Ascending aorta (tissue), 2 donors: ENCODE measurements at regions not wholly inside any gene's neighbourhood (a gene's known extent, or its start where the extent isn't known, plus 50 kb on each side); places are given as distances from the start of the nearest gene placed in this dataset.
"Not testable (repeated sequence)": the region's sequence is repeated elsewhere in the genome, so short reads cannot be mapped to it uniquely, and the experiment has no call there.

Source experiments
- DNase-seq, 2 donors: peaks; one replicate each; pipeline ENCODE4 v3.0.0-alpha.2; 2019; ENCODE audit warnings: low spot score in 2 of 2
- H3K27ac ChIP-seq, 2 donors: fragments of 200-600 bp; sonication (generic); one replicate each; pipeline ENCODE4 v1.5.1; 2016 to 2017; ENCODE audit warnings: mild to moderate bottlenecking in 1 of 2
- H3K27me3 ChIP-seq: fragments of 200-600 bp; sonication (generic); one replicate; pipeline ENCODE4 v1.5.1; 2017
- H3K36me3 ChIP-seq, 2 donors: fragments of 200-600 bp; sonication (generic); one replicate each; pipeline ENCODE4 v1.5.1; 2016
- H3K4me1 ChIP-seq, 2 donors: fragments of 200-600 bp; sonication (generic); one replicate each; pipeline ENCODE4 v1.5.1; 2016 to 2017; ENCODE audit warnings: mild to moderate bottlenecking in 1 of 2
- H3K4me3 ChIP-seq, 2 donors: fragments of 200-600 bp; sonication (generic); one replicate each; pipeline ENCODE4 v1.5.1; 2016 to 2017; ENCODE audit warnings: mild to moderate bottlenecking in 1 of 2
- H3K9me3 ChIP-seq, 2 donors: fragments of 200-600 bp; sonication (generic); one replicate each; pipeline ENCODE4 v1.5.1; 2016
- CTCF ChIP-seq, 3 experiments: fragments of 200-600 bp in 2 of 3; fragments of 450-650 bp in 1 of 3; sonication (generic) in 2 of 3; IDR thresholded peaks; one replicate each; pipeline ENCODE4 v1.5.1; 2016 to 2019; ENCODE audit warnings: antibody characterized with exemption in 3 of 3, mild to moderate bottlenecking in 1 of 3, moderate library complexity in 1 of 3
- intact Hi-C: fragments of 100-400 bp; cut with DNase I; formaldehyde crosslinking; loops from one replicate; pipeline ENCODE4 v1.15.1; 2023

- DNase-seq = no peak
- H3K36me3 ChIP-seq = no peaks in the 10 kb centered on the region
- H3K4me3 ChIP-seq = no peak overlapping the region
- TF ChIP-seq CTCF (IDR thresholded peaks at IDR 0.05) = no peak
- H3K27ac ChIP-seq = no peak overlapping the region
- no peaks in the 10 kb centered on the region for H3K27me3 ChIP-seq
- no peaks in the 10 kb centered on the region for H3K9me3 ChIP-seq
- intact Hi-C loops = loop anchor here (10.0 kb wide), 1 partner anchor 61 kb away; no protein-coding TSS in a partner anchor
- no peaks in the 10 kb centered on the region for H3K4me1 ChIP-seq
Observed at GRCh38 chr20:55143601-55144000, 668.2 kb downstream of the DOK5 start.

GRCh38 chr20:55142932-55143331 is 667.5 kb downstream of the DOK5 start:
- Histone ChIP-seq H3K4me3 (no peak overlapping the region), H3K9me3 (no peaks in the 10 kb centered on the region), H3K36me3 (no peaks in the 10 kb centered on the region), H3K4me1 (no peaks in the 10 kb centered on the region), H3K27me3 (no peaks in the 10 kb centered on the region), H3K27ac (no peak overlapping the region)
- TF ChIP-seq CTCF (IDR thresholded peaks at IDR 0.05) = no peak
- intact Hi-C loops = loop anchor here (10.0 kb wide), 1 partner anchor 62 kb away; no protein-coding TSS in a partner anchor
- no peak for DNase-seq

- intact Hi-C loops = loop anchor here (10.0 kb wide), 1 partner anchor 64 kb away; no protein-coding TSS in a partner anchor
- Histone ChIP-seq H3K9me3 (no peaks in the 10 kb centered on the region), H3K4me3 (no peak overlapping the region), H3K27ac (no peak overlapping the region), H3K27me3 (no peaks in the 10 kb centered on the region), H3K36me3 (no peaks in the 10 kb centered on the region), H3K4me1 (no peaks in the 10 kb centered on the region)
- TF ChIP-seq CTCF (IDR thresholded peaks at IDR 0.05) = no peak
- DNase-seq = no peak
Observed at GRCh38 chr20:55140631-55141030, 665.2 kb downstream of the DOK5 start.

- no peak overlapping the region for H3K27ac ChIP-seq
- no peak for DNase-seq
- H3K4me1 ChIP-seq = no peaks in the 10 kb centered on the region
- H3K4me3 ChIP-seq = no peak overlapping the region
- H3K27me3 ChIP-seq = no peaks in the 10 kb centered on the region
- no peak for TF ChIP-seq CTCF (IDR thresholded peaks at IDR 0.05)
- H3K36me3 ChIP-seq = no peaks in the 10 kb centered on the region
- no peaks in the 10 kb centered on the region for H3K9me3 ChIP-seq
- intact Hi-C loops = no loop called here
Observed at GRCh38 chr20:55139173-55139765, 663.9 kb downstream of the DOK5 start.

- Histone ChIP-seq H3K4me3 (no peak overlapping the region), H3K36me3 (no peaks in the 10 kb centered on the region), H3K27ac (no peak overlapping the region), H3K4me1 (no peaks in the 10 kb centered on the region), H3K27me3 (no peaks in the 10 kb centered on the region), H3K9me3 (no peaks in the 10 kb centered on the region)
- no peak for DNase-seq
- TF ChIP-seq CTCF (IDR thresholded peaks at IDR 0.05) = no peak
- intact Hi-C loops = no loop called here
Observed at GRCh38 chr20:55135923-55136322, 660.5 kb downstream of the DOK5 start.

GRCh38 chr20:55132523-55132922 is 657.1 kb downstream of the DOK5 start:
- Histone ChIP-seq H3K27ac (no peak overlapping the region), H3K9me3 (no peaks in the 10 kb centered on the region), H3K4me1 (no peaks in the 10 kb centered on the region), H3K36me3 (no peaks in the 10 kb centered on the region), H3K27me3 (no peaks in the 10 kb centered on the region), H3K4me3 (no peak overlapping the region)
- no peak for TF ChIP-seq CTCF (IDR thresholded peaks at IDR 0.05)
- intact Hi-C loops = no loop called here
- DNase-seq = no peak

GRCh38 chr20:55117577-55117976 is 642.2 kb downstream of the DOK5 start:
- DNase-seq, intact Hi-C loops: not testable (repeated sequence)

More at GRCh38 chr20:55117577-55117976, 642.2 kb downstream of the DOK5 start:
- H3K4me3 ChIP-seq, H3K9me3 ChIP-seq, H3K27ac ChIP-seq, H3K4me1 ChIP-seq, H3K36me3 ChIP-seq, H3K27me3 ChIP-seq: not testable (repeated sequence)
